CD4-positive, alpha-beta T cell (primary cell): ENCODE measurements at regions not wholly inside any gene's neighbourhood (a gene's known extent, or its start where the extent isn't known, plus 50 kb on each side); places are given as distances from the start of the nearest gene placed in this dataset.

ENCODE experiments used
- ATAC-seq: fragments of 200-7000 bp; cut with Tn5 transposase; one replicate; pipeline ENCODE4 v1.10.0; 2022; ENCODE audit warnings: mild to moderate bottlenecking; ENCODE audit not compliant: poor library complexity
- CTCF ChIA-PET: fragments of 350-600 bp; sonication (Branson Sonifier 250); formaldehyde crosslinking; loops from one replicate; lab custom pipeline; 2021; ENCODE audit warnings: antibody characterized with exemption, inconsistent platforms; lab: Charles Lee
- POLR2A ChIA-PET: fragments of 350-600 bp; sonication (Branson Sonifier 250); formaldehyde crosslinking; loops from one replicate; lab custom pipeline; 2021; ENCODE audit warnings: antibody characterized with exemption, inconsistent platforms; lab: Charles Lee
- DNase-seq, 14 experiments: peaks; one replicate each; pipeline ENCODE4 v3.0.0-alpha.2; 2013 to 2020; ENCODE audit warnings: mixed read lengths in 2 of 14
- H3K27ac ChIP-seq, 2 donors: one replicate each; pipeline versions ENCODE4 v1.5.1 to v1.7.0; 2013; ENCODE audit warnings: low read length in 2 of 2, low read depth in 1 of 2, mild to moderate bottlenecking in 1 of 2
- H3K27me3 ChIP-seq, 2 experiments: 1 replicate in 1 of 2; 2 replicates in 1 of 2; pipeline versions ENCODE4 v1.6.1 to v1.7.0; 2013; ENCODE audit warnings: low read length in 2 of 2, control low read depth in 1 of 2, mild to moderate bottlenecking in 1 of 2, moderate library complexity in 1 of 2; ENCODE audit not compliant: insufficient read depth in 2 of 2, control insufficient read depth in 1 of 2
- H3K36me3 ChIP-seq: one replicate; pipeline ENCODE4 v1.6.1; 2013; ENCODE audit warnings: low read length, control low read depth; ENCODE audit not compliant: insufficient read depth
- H3K4me1 ChIP-seq: one replicate; pipeline ENCODE4 v1.6.1; 2013; ENCODE audit warnings: low read length, control low read depth; ENCODE audit not compliant: insufficient read depth
- H3K4me3 ChIP-seq: one replicate; pipeline ENCODE4 v1.5.1; 2013; ENCODE audit warnings: mild to moderate bottlenecking, low read length, moderate library complexity
- H3K9me3 ChIP-seq, 2 experiments: 1 replicate in 1 of 2; 2 replicates in 1 of 2; pipeline versions ENCODE4 v1.6.1 to v1.7.0; 2013; ENCODE audit warnings: low read length in 2 of 2, mild to moderate bottlenecking in 2 of 2, control low read depth in 1 of 2, moderate library complexity in 1 of 2; ENCODE audit not compliant: control insufficient read depth in 1 of 2, insufficient read depth in 1 of 2
- H3K27ac Mint-ChIP-seq: one replicate; pipeline ENCODE4 v1.8.0; 2020; ENCODE audit warnings: mixed read lengths
- H3K27me3 Mint-ChIP-seq: one replicate; pipeline ENCODE4 v1.8.0; 2021; ENCODE audit warnings: mixed read lengths
- H3K36me3 Mint-ChIP-seq: one replicate; pipeline ENCODE4 v1.8.0; 2021; ENCODE audit warnings: low read depth, mixed read lengths
- H3K4me1 Mint-ChIP-seq: one replicate; pipeline ENCODE4 v1.8.0; 2021; ENCODE audit warnings: low read depth, mixed read lengths
- H3K4me3 Mint-ChIP-seq: one replicate; pipeline ENCODE4 v1.8.0; 2020; ENCODE audit warnings: mild to moderate bottlenecking, mixed read lengths
- H3K9me3 Mint-ChIP-seq: one replicate; pipeline ENCODE4 v1.8.0; 2020; ENCODE audit warnings: mixed read lengths
- intact Hi-C, 2 experiments: fragments of 100-400 bp; cut with DNase I in 1 of 2; cut with micrococcal nuclease in 1 of 2; formaldehyde crosslinking; loops; one replicate each; pipeline versions ENCODE4 v1.15.1 to v1.9.0; 2023 to 2025; cut with DNase I, micrococcal nuclease
- TF ChIP-seq, protein P1 (sequence below): fragments of 200-600 bp; IDR thresholded peaks from one replicate; pipeline ENCODE4 v1.8.0; 2022; ENCODE audit warnings: antibody characterized with exemption, mild to moderate bottlenecking

DNA sequence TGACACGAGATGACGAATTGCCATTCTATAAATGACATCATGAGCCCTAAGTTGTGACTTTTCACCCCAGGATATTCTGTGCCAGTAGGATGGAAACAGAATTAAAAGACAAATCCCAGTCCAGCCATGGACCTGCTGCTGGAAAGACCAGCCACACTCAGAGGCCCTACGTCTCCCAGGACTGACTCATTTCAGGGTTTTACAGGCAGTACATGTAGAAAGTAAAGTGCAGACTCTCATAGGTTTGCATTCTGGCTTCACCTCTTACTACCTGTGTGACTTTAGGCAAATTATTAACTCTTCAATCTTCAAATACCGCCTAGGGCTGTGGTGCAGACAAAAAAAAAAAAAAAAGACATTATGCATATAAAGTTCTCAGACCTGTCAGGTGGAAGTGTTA, 188.8 kb downstream of the NEBL start:
- no peak overlapping the region for H3K27ac Mint-ChIP-seq

GRCh38 chr10:20707251-20707650, 189.9 kb downstream of the NEBL start:
- Mint-ChIP-seq H3K27me3 (no peaks in the 10 kb centered on the region), H3K27ac (no peak overlapping the region), H3K4me3 (no peak overlapping the region), H3K36me3 (no peaks in the 10 kb centered on the region), H3K4me1 (no peaks in the 10 kb centered on the region), H3K9me3 (peaks cover 6% of the 10 kb centered on the region)
- TF ChIP-seq, protein P1, sequence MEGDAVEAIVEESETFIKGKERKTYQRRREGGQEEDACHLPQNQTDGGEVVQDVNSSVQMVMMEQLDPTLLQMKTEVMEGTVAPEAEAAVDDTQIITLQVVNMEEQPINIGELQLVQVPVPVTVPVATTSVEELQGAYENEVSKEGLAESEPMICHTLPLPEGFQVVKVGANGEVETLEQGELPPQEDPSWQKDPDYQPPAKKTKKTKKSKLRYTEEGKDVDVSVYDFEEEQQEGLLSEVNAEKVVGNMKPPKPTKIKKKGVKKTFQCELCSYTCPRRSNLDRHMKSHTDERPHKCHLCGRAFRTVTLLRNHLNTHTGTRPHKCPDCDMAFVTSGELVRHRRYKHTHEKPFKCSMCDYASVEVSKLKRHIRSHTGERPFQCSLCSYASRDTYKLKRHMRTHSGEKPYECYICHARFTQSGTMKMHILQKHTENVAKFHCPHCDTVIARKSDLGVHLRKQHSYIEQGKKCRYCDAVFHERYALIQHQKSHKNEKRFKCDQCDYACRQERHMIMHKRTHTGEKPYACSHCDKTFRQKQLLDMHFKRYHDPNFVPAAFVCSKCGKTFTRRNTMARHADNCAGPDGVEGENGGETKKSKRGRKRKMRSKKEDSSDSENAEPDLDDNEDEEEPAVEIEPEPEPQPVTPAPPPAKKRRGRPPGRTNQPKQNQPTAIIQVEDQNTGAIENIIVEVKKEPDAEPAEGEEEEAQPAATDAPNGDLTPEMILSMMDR = no peak
- no peaks in the 10 kb centered on the region for H3K36me3 ChIP-seq
- no peak for ATAC-seq
- H3K4me1 ChIP-seq = no peaks in the 10 kb centered on the region
- H3K9me3 ChIP-seq = peaks cover 0 to 10% of the 10 kb centered on the region in 2 experiments
- ChIA-PET CTCF (no interaction called here), POLR2A (no interaction called here)
- no peak overlapping the region for H3K4me3 ChIP-seq
- intact Hi-C loops = no loop called here
- H3K27me3 ChIP-seq = no peaks in the 10 kb centered on the region
- no peak for DNase-seq
- no peak overlapping the region for H3K27ac ChIP-seq

More for the DNA sequence above, 188.8 kb downstream of the NEBL start:
- H3K4me1 Mint-ChIP-seq = no peaks in the 10 kb centered on the region
- no peaks in the 10 kb centered on the region for H3K36me3 Mint-ChIP-seq
- TF ChIP-seq, protein P1 = no peak
- ChIA-PET CTCF (no interaction called here), POLR2A (no interaction called here)
- H3K4me3 ChIP-seq = no peak overlapping the region
- H3K27me3 Mint-ChIP-seq = no peaks in the 10 kb centered on the region
- ATAC-seq (no peak), DNase-seq (no peak)
- H3K27me3 ChIP-seq = no peaks in the 10 kb centered on the region
- H3K9me3 Mint-ChIP-seq = peaks cover 6% of the 10 kb centered on the region
- no peaks in the 10 kb centered on the region for H3K36me3 ChIP-seq
- H3K4me1 ChIP-seq = no peaks in the 10 kb centered on the region
- no peak overlapping the region for H3K4me3 Mint-ChIP-seq
- H3K27ac ChIP-seq = no peak overlapping the region
- intact Hi-C loops = no loop called here
- H3K9me3 ChIP-seq = peaks cover 0 to 10% of the 10 kb centered on the region in 2 experiments

- Mint-ChIP-seq H3K27me3 (no peaks in the 10 kb centered on the region), H3K4me1 (no peaks in the 10 kb centered on the region), H3K36me3 (no peaks in the 10 kb centered on the region), H3K27ac (no peak overlapping the region), H3K9me3 (peaks cover 10% of the 10 kb centered on the region), H3K4me3 (no peak overlapping the region)
- H3K4me1 ChIP-seq = no peaks in the 10 kb centered on the region
- no peak for DNase-seq
- CTCF ChIA-PET = no interaction called here
- POLR2A ChIA-PET = no interaction called here
- no peak overlapping the region for H3K4me3 ChIP-seq
- H3K27ac ChIP-seq = no peak overlapping the region
- ATAC-seq = no peak
- H3K9me3 ChIP-seq = peaks cover 0 to 3% of the 10 kb centered on the region in 2 experiments
- TF ChIP-seq, protein P1 = no peak
- intact Hi-C loops = no loop called here
- no peaks in the 10 kb centered on the region for H3K27me3 ChIP-seq
- H3K36me3 ChIP-seq = no peaks in the 10 kb centered on the region
Measured at GRCh38 chr10:20698837-20699236, 198.3 kb downstream of the NEBL start.
